Left colon (tissue), 2 donors: ENCODE measurements at regions not wholly inside any gene's neighbourhood (a gene's known extent, or its start where the extent isn't known, plus 50 kb on each side); places are given as distances from the start of the nearest gene placed in this dataset.

Experiments used
- ATAC-seq: fragments of 200-7000 bp; cut with Tn5 transposase; one replicate; pipeline ENCODE4 v1.9.1; 2020; ENCODE audit warnings: mild to moderate bottlenecking, moderate library complexity
- DNase-seq, 2 donors: peaks; one replicate each; pipeline ENCODE4 v3.0.0-alpha.2; 2020
- intact Hi-C, 2 donors: fragments of 100-400 bp; cut with DNase I in 1 of 2; cut with micrococcal nuclease in 1 of 2; formaldehyde crosslinking; loops; one replicate each; pipeline versions ENCODE4 v1.11.2 to v1.14.0; 2022; cut with DNase I, micrococcal nuclease
- donor health status: DM: no; HTN: no; CAD: no.
- donor health status: DM: yes; HTN: yes; CAD: no.

- no peak for ATAC-seq
- intact Hi-C loops: no loop called here
- DNase-seq: no peak
Measured at GRCh38 chr6:12656906-12657305, 59.7 kb upstream of the PHACTR1 start.

GRCh38 chr6:12657884-12658283 is 58.7 kb upstream of the PHACTR1 start:
- ATAC-seq: no peak
- no peak for DNase-seq
- intact Hi-C loops: no loop called here

DNA sequence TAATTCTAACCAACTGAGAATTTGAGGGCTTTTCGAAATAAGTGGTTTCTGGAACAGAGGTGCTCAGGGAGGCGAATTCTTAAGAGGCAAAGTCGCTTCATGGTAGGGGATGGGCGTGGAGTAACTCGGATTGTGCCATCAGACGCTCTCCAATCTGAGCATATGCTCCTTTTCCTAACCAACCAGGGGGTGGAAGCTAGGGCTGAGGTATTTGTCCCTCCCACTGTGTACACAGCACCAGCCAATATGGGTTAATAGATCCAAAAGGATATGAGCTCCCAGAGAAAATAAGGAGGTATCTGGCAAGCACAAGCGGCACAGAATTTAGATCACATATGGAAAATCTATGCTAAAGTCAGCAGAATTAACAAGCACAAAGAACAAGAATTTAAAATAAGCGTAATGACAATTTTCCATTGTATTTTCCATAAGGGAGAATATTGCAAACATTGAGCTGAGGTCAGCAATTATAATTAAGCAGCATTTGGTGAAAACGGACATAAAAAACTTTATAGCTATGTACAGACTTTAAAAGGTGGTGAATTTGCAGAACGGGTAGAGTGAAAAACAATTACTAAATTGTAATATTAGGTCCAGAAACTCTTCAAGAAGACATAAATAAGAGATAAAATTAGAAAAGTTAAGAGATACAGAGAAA is 55.0 kb upstream of the PHACTR1 start:
- intact Hi-C loops: no loop called here
- ATAC-seq (no peak), DNase-seq (no peak)
